ENCODE measurements at regions not wholly inside any gene's neighbourhood (a gene's known extent, or its start where the extent isn't known, plus 50 kb on each side); places are given as distances from the start of the nearest gene placed in this dataset.

DNA sequence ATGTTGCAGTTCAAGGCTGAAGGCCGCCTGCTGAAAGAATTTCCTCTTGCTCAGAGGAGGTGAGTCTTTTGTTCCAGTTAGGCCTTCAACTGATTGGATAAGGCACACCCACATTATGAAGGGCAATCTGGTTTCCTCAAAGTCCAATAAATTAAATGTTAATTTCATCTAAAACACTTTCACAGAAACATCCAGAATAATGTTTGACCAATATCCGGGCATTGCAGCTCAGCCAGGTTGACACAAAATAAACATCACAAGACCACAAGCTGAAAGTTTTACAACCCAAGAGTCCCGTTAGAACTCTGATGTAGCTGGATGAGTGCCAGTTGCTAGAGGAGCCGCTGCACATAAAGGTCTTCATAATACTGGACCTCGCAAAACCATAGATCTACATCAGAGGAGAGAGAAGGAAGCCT, 64.9 kb upstream of the EED start:
- TF ChIP-seq, protein P1, sequence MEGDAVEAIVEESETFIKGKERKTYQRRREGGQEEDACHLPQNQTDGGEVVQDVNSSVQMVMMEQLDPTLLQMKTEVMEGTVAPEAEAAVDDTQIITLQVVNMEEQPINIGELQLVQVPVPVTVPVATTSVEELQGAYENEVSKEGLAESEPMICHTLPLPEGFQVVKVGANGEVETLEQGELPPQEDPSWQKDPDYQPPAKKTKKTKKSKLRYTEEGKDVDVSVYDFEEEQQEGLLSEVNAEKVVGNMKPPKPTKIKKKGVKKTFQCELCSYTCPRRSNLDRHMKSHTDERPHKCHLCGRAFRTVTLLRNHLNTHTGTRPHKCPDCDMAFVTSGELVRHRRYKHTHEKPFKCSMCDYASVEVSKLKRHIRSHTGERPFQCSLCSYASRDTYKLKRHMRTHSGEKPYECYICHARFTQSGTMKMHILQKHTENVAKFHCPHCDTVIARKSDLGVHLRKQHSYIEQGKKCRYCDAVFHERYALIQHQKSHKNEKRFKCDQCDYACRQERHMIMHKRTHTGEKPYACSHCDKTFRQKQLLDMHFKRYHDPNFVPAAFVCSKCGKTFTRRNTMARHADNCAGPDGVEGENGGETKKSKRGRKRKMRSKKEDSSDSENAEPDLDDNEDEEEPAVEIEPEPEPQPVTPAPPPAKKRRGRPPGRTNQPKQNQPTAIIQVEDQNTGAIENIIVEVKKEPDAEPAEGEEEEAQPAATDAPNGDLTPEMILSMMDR (IDR thresholded peaks at IDR 0.05), result no peak
- TF ChIP-seq EZH2 (IDR thresholded peaks at IDR 0.05), result no peak

Data from neural progenitor cell (in vitro differentiated cells).